GM21619 (cell line): ENCODE measurements at regions not wholly inside any gene's neighbourhood (a gene's known extent, or its start where the extent isn't known, plus 50 kb on each side); places are given as distances from the start of the nearest gene placed in this dataset.
A peak's percentile ranks its signal among the peaks of the same experiment; 100 is the strongest.

Experiments used
- ATAC-seq: cut with Tn5 transposase; IDR thresholded peaks from one replicate; pipeline ENCODE4 v1.9.1; 2021; ENCODE audit not compliant: unreplicated experiment

- no peak for ATAC-seq
Observed at GRCh38 chr2:150417278-150417677, 70.2 kb downstream of the RND3 start.

GRCh38 chr2:150415022-150415421, 72.4 kb downstream of the RND3 start:
- ATAC-seq = no peak

GRCh38 chr2:150413910-150414309, 73.6 kb downstream of the RND3 start:
- no peak for ATAC-seq

GRCh38 chr2:150413366-150413765, 74.1 kb downstream of the RND3 start:
- ATAC-seq = no peak

- ATAC-seq = no peak
Observed at GRCh38 chr2:150410809-150411208, 76.7 kb downstream of the RND3 start.

GRCh38 chr2:150409196-150409595, 78.3 kb downstream of the RND3 start:
- no peak for ATAC-seq

- no peak for ATAC-seq
Observed at GRCh38 chr2:150404147-150404546, 83.3 kb downstream of the RND3 start.

GRCh38 chr2:150403457-150403856, 84.0 kb downstream of the RND3 start:
- peak; percentile 96 for ATAC-seq

GRCh38 chr2:150402953-150403352, 84.5 kb downstream of the RND3 start:
- ATAC-seq = no peak

GRCh38 chr2:150400849-150401248, 86.6 kb downstream of the RND3 start:
- no peak for ATAC-seq

GRCh38 chr2:150392614-150393013, 94.9 kb downstream of the RND3 start:
- no peak for ATAC-seq

- no peak for ATAC-seq
Observed at GRCh38 chr2:150391779-150392178, 95.7 kb downstream of the RND3 start.

GRCh38 chr2:150389447-150389846, 98.0 kb downstream of the RND3 start:
- no peak for ATAC-seq

- ATAC-seq = no peak
Observed at GRCh38 chr2:150388289-150388625, 99.2 kb downstream of the RND3 start.

GRCh38 chr2:150387586-150388288, 99.7 kb downstream of the RND3 start:
- ATAC-seq = no peak

GRCh38 chr2:150385211-150385610, 102.3 kb downstream of the RND3 start:
- no peak for ATAC-seq

- ATAC-seq = no peak
Observed at GRCh38 chr2:150383587-150383986, 103.9 kb downstream of the RND3 start.

- ATAC-seq = no peak
Observed at GRCh38 chr2:150379166-150379565, 108.3 kb downstream of the RND3 start.

- ATAC-seq = no peak
Observed at GRCh38 chr2:150378686-150379085, 108.8 kb downstream of the RND3 start.

- no peak for ATAC-seq
Observed at GRCh38 chr2:150376553-150377335, 110.7 kb downstream of the RND3 start.

- no peak for ATAC-seq
Observed at GRCh38 chr2:150375333-150375732, 112.1 kb downstream of the RND3 start.

- ATAC-seq = no peak
Observed at GRCh38 chr2:150374492-150374891, 113.0 kb downstream of the RND3 start.

GRCh38 chr2:150373374-150373773, 114.1 kb downstream of the RND3 start:
- no peak for ATAC-seq
